ENCODE measurements at regions not wholly inside any gene's neighbourhood (a gene's known extent, or its start where the extent isn't known, plus 50 kb on each side); places are given as distances from the start of the nearest gene placed in this dataset.

DNA sequence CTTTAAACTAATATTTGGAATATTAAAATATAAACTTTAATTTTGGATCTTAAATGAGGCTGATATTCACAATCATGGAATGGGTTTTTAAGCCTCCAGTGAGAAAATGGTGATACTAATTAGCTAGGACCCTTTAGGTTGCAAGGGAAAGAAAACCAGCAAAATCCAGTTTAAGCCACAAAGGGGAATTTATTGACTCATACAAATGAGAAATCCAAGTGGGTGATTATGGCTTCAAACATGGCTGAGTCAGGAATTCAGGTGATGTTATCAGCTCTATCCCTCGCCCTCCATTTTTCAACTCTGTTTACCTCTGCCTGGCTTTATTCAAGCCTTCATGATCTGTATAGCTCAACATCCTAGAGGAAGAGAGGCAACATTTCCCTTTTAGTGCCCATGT lies 75.3 kb upstream of the DLX2 start:
- H3K9me3 ChIP-seq (ENCODE audit: insufficient read depth, low read depth, low read length) = no peaks in the 10 kb centered on the region
- H3K27ac ChIP-seq (ENCODE audit: low read length) = no peak overlapping the region
- H3K4me1 ChIP-seq (ENCODE audit: insufficient read depth, low read length) = peaks cover 22% of the 10 kb centered on the region
- H3K9ac ChIP-seq (ENCODE audit: low read depth, low read length) = no peak overlapping the region
- no peak overlapping the region for H3K4me3 ChIP-seq (ENCODE audit: low read length)
- no peaks in the 10 kb centered on the region for H3K36me3 ChIP-seq (ENCODE audit: insufficient read depth, low read depth, low read length)
- peaks cover 22% of the 10 kb centered on the region for H3K27me3 ChIP-seq (ENCODE audit: insufficient read depth, low read length)

DNA sequence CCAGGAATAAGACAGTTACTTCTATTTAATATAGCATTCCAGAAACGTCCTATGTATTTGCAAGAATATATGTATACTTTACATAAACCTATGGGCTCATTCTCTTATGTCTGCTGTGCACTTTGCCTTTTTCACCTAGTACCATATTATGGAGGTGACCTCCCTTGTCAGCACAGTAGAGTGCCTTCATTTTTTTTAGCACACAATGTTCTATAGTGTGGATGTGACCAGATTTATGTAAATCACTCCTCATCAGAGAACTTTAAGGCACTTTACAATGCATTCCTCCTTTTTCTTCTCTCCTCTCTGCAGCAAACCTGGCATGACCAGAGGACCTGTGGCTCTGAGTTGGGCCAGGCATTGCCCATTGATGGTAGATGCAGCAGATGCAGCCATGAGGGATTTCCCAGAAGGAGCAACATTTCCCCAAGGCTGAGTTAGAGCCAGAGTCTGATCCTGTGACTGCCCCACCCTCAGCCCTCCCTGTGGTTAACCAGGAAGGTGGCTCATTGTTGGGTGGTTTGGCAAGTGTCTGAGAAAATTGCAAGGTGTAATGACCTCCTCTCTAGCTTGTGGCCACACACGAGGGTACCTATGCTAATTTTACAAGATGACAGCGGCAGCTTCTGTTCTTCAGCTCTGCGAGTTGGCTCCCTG lies 76.5 kb upstream of the DLX2 start:
- H3K27ac ChIP-seq (ENCODE audit: low read length) = no peak overlapping the region
- no peak overlapping the region for H3K9ac ChIP-seq (ENCODE audit: low read depth, low read length)

DNA sequence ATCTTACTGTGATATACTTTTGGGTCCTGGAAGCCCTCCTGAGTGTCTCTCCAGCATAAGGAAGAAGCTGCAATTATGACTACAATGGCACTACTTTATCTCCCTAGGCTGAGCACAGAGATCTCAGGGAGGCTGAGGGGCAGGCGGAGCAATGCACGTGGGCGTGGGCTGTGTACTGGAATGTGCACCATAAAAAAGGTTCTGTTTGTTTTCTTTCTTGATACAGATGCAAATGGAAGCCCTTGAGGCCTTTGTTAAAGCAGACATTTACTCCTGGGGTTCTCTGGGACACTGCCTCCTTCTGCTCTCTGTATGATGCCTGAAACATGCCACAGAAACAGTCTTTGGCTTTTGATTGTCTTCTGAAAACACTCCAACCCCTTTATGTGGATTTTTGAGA lies 79.1 kb upstream of the DLX2 start:
- no peak overlapping the region for H3K27ac ChIP-seq (ENCODE audit: low read length)
- H3K36me3 ChIP-seq (ENCODE audit: insufficient read depth, low read depth, low read length) = no peaks in the 10 kb centered on the region
- peaks cover 10% of the 10 kb centered on the region; the same call in 1 of the 2 replicates for H3K9me3 ChIP-seq (ENCODE audit: insufficient read depth, low read depth, low read length)
- peak overlapping the region; percentile 51; the same call in 1 of the 2 replicates for H3K4me3 ChIP-seq (ENCODE audit: low read length)
- peaks cover 25% of the 10 kb centered on the region for H3K27me3 ChIP-seq (ENCODE audit: insufficient read depth, low read length)
- H3K4me1 ChIP-seq (ENCODE audit: insufficient read depth, low read length) = peaks cover 14% of the 10 kb centered on the region
- H3K9ac ChIP-seq (ENCODE audit: low read depth, low read length) = no peak overlapping the region

More for the DNA sequence above, 76.5 kb upstream of the DLX2 start:
- Histone ChIP-seq H3K27me3 (ENCODE audit: insufficient read depth, low read length) (peaks cover 25% of the 10 kb centered on the region), H3K9me3 (ENCODE audit: insufficient read depth, low read depth, low read length) (no peaks in the 10 kb centered on the region), H3K4me3 (ENCODE audit: low read length) (no peak overlapping the region), H3K4me1 (ENCODE audit: insufficient read depth, low read length) (peaks cover 14% of the 10 kb centered on the region), H3K36me3 (ENCODE audit: insufficient read depth, low read depth, low read length) (no peaks in the 10 kb centered on the region)

DNA sequence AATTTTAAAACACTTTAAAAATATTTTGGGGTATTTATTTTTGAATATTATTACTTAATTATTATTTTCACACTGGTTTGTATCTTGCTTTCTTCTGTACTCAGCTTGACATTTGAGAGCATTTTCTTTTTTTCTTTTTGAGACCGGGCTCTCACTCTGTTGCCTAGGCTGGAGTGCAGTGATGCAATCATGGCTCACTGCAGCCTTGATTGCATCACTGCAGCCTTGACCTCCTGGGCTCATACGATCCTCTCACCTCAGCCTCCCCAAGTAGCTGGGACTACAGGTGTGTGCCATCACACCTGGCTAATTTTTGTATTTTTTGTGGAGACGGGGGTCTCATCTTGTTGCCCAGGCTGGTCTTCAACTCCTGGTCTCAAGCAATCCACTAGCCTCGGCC lies 79.9 kb upstream of the DLX2 start:
- Histone ChIP-seq H3K4me1 (ENCODE audit: insufficient read depth, low read length) (peaks cover 14% of the 10 kb centered on the region), H3K36me3 (ENCODE audit: insufficient read depth, low read depth, low read length) (no peaks in the 10 kb centered on the region)

DNA sequence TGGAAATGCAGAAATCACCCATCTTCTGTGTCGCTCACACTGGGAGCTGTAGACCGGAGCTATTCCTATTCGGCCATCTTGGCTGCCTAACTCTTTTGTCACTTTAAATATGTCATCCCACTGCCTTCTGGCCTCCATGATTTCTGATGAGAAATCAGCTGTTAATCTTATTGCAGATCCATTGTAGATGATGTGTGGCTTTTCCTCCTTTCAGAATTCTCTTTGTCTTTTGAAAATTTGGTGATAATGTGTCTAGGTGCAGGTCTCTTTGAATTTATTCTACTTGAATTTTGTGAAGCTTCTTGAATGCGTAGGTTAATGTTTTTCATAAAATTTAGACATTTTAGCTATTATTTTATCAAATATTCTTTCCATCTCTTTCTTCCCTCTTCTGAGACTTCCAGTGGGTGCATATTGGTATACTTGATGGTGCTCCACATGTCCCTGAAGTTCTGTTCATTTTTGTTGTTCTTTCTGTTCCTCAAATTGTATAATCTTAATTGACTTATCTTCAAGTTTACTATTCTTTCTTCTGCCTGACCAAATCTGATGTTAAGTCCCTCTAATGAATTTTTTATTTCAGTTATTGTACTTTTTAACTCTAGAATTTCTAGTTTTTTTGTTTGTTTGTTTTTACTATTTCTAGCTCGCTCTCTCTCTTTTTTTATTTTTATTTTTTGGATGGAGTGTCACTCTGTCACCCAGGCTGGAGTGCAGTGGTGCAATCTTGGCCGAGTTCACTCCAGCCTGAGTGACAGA lies 90.8 kb upstream of the DLX2 start:
- Histone ChIP-seq H3K9ac (ENCODE audit: low read depth, low read length) (no peak overlapping the region), H3K9me3 (ENCODE audit: insufficient read depth, low read depth, low read length) (peaks cover 23% of the 10 kb centered on the region), H3K36me3 (ENCODE audit: insufficient read depth, low read depth, low read length) (no peaks in the 10 kb centered on the region), H3K27me3 (ENCODE audit: insufficient read depth, low read length) (no peaks in the 10 kb centered on the region), H3K27ac (ENCODE audit: low read length) (no peak overlapping the region), H3K4me1 (ENCODE audit: insufficient read depth, low read length) (no peaks in the 10 kb centered on the region), H3K4me3 (ENCODE audit: low read length) (no peak overlapping the region)

More for the DNA sequence above, 79.9 kb upstream of the DLX2 start:
- peaks cover 11% of the 10 kb centered on the region; the same call in 1 of the 2 replicates for H3K9me3 ChIP-seq (ENCODE audit: insufficient read depth, low read depth, low read length)
- H3K27ac ChIP-seq (ENCODE audit: low read length) = no peak overlapping the region
- no peak overlapping the region for H3K9ac ChIP-seq (ENCODE audit: low read depth, low read length)
- peaks cover 25% of the 10 kb centered on the region for H3K27me3 ChIP-seq (ENCODE audit: insufficient read depth, low read length)
- H3K4me3 ChIP-seq (ENCODE audit: low read length) = no peak overlapping the region

DNA sequence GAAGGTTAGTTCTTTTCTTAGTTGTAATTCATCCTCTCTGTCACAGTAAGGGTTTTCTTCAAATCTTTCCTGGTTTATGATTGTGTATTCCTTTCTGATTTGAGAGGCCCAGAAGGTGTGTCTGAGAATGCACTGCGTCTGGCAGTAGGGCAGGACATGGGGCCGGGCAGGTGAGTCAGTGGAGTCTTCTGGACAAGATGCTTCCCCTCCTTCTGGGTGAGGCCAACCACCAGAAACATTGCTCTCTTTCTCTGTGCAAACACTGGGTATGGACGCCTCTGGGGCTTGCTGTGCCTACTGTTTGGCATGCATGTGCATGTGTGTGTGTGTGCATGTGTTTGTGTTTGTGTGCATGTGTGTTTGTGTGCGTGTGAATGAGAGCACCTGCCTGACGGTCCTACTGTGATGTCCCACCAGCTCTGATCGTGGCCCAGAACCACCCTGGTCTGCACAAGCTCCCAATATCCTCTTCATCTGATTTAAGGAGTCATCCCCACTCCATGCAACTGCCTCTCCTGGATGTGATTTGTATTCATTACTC lies 93.2 kb upstream of the DLX2 start:
- Histone ChIP-seq H3K27ac (ENCODE audit: low read length) (no peak overlapping the region), H3K36me3 (ENCODE audit: insufficient read depth, low read depth, low read length) (no peaks in the 10 kb centered on the region), H3K4me1 (ENCODE audit: insufficient read depth, low read length) (no peaks in the 10 kb centered on the region), H3K9me3 (ENCODE audit: insufficient read depth, low read depth, low read length) (peaks cover 31% of the 10 kb centered on the region), H3K4me3 (ENCODE audit: low read length) (no peak overlapping the region), H3K27me3 (ENCODE audit: insufficient read depth, low read length) (no peaks in the 10 kb centered on the region), H3K9ac (ENCODE audit: low read depth, low read length) (no peak overlapping the region)

DNA sequence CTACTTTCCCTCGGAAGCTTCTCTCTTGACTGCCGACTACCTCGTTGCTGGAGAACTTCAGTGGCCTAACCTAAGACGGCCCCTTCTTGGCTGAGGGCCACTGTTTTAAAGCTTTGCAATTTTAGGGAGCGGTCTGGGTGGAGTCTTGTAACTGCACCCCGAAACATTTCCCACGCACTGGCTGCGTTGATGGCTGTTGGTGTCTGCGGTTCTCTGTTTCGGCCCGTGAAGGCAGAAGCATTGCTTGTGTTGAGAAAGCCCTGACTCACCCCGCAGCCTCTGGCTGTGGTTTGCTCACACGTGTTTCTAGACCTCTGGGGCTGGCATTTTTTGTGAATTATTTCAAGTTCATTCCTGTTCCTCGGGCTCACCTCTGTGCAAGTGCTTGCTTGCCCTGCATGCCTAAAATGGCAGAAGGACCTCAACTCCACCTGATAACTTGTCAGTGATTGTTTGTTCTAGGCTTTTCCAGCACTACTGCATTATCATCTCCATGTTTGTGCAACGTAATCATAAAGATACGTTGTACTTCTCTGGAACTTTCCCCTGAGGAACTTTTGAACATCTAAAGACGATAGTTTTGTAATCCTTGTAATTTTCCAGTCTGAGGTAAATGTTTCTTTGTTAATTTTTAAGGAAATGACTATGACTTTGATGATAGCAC lies 94.2 kb upstream of the DLX2 start:
- H3K9me3 ChIP-seq (ENCODE audit: insufficient read depth, low read depth, low read length) = peaks cover 31% of the 10 kb centered on the region
- no peak overlapping the region for H3K9ac ChIP-seq (ENCODE audit: low read depth, low read length)
- no peaks in the 10 kb centered on the region for H3K4me1 ChIP-seq (ENCODE audit: insufficient read depth, low read length)
- no peak overlapping the region for H3K27ac ChIP-seq (ENCODE audit: low read length)
- no peak overlapping the region for H3K4me3 ChIP-seq (ENCODE audit: low read length)
- no peaks in the 10 kb centered on the region for H3K27me3 ChIP-seq (ENCODE audit: insufficient read depth, low read length)
- no peaks in the 10 kb centered on the region for H3K36me3 ChIP-seq (ENCODE audit: insufficient read depth, low read depth, low read length)

DNA sequence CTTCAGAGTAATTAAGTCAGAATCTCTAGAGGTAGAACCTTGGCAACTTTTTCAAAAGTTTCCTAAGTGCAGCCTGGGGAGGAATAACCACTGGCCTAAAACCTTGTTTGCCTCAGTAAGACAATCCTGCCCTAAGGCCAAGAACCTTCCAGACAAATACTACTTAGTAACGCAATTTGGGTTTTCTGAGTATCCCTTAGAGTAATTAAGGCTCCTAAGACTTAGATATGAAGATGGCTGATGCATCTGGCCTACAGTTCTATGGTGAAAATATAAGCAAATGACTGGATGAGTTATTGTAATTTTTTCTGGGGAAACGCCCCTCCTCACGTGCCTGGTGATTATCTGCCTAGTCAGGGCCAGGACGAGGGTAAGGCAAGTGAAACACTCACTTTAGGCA lies 95.7 kb upstream of the DLX2 start:
- Histone ChIP-seq H3K27ac (ENCODE audit: low read length) (no peak overlapping the region), H3K9ac (ENCODE audit: low read depth, low read length) (no peak overlapping the region), H3K4me3 (ENCODE audit: low read length) (no peak overlapping the region), H3K27me3 (ENCODE audit: insufficient read depth, low read length) (no peaks in the 10 kb centered on the region), H3K9me3 (ENCODE audit: insufficient read depth, low read depth, low read length) (peaks cover 28% of the 10 kb centered on the region), H3K4me1 (ENCODE audit: insufficient read depth, low read length) (no peaks in the 10 kb centered on the region), H3K36me3 (ENCODE audit: insufficient read depth, low read depth, low read length) (no peaks in the 10 kb centered on the region)

DNA sequence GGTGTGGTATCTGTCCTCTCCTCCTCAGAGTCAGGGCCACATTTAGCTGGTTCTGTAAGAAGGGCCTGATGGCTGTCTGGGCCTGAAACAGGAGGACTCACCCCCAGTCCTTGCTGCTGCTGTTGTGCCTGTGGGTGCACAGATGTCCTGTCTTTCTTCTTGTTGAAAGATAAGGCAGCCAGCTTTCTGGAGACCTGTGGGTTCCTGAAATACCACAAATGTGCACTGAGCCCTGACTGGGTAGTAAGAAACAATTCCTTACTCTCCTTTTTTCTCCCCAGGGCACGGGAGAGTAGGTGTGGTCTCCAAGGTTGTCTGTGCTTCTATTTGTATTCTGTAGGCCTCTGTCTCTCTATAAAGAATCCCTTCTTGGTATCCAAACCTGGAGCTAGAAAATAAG lies 96.2 kb upstream of the DLX2 start:
- no peak overlapping the region for H3K9ac ChIP-seq (ENCODE audit: low read depth, low read length)
- no peaks in the 10 kb centered on the region for H3K4me1 ChIP-seq (ENCODE audit: insufficient read depth, low read length)
- no peak overlapping the region for H3K27ac ChIP-seq (ENCODE audit: low read length)
- no peaks in the 10 kb centered on the region for H3K27me3 ChIP-seq (ENCODE audit: insufficient read depth, low read length)
- H3K36me3 ChIP-seq (ENCODE audit: insufficient read depth, low read depth, low read length) = no peaks in the 10 kb centered on the region
- H3K4me3 ChIP-seq (ENCODE audit: low read length) = no peak overlapping the region
- peaks cover 22% of the 10 kb centered on the region for H3K9me3 ChIP-seq (ENCODE audit: insufficient read depth, low read depth, low read length)

DNA sequence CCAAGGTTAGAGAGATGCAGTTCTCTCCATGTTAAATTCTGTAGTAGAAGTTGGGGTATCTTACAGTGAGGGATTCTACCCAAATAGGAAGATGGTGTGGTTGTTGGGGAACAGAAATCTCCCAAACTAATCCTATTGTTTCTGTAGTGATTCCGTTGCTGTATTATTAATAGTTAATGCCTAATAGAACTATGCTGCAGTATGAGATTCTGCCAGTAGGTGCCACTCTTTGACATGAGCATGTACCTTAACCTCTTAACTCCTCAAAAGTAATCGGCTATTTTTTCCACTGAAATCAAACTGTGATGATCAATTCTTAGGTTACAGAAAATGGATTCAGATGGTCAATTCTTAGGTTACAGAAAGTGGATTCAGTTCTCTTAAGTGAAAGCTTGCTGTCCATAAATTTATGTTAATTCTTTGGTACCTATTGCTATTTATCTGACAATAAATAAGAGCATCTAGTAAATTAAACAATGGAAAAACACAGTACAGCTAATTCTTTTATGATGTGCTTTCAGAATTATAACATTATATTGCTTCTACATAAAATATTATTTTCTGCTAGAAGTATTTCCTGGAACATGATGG lies 97.9 kb upstream of the DLX2 start:
- no peak overlapping the region for H3K27ac ChIP-seq (ENCODE audit: low read length)
- H3K36me3 ChIP-seq (ENCODE audit: insufficient read depth, low read depth, low read length) = no peaks in the 10 kb centered on the region
- no peak overlapping the region for H3K9ac ChIP-seq (ENCODE audit: low read depth, low read length)
- H3K4me3 ChIP-seq (ENCODE audit: low read length) = no peak overlapping the region
- H3K9me3 ChIP-seq (ENCODE audit: insufficient read depth, low read depth, low read length) = peaks cover 11% of the 10 kb centered on the region; the same call in 1 of the 2 replicates
- H3K27me3 ChIP-seq (ENCODE audit: insufficient read depth, low read length) = no peaks in the 10 kb centered on the region
- H3K4me1 ChIP-seq (ENCODE audit: insufficient read depth, low read length) = peaks cover 3% of the 10 kb centered on the region; the same call in 1 of the 2 replicates

DNA sequence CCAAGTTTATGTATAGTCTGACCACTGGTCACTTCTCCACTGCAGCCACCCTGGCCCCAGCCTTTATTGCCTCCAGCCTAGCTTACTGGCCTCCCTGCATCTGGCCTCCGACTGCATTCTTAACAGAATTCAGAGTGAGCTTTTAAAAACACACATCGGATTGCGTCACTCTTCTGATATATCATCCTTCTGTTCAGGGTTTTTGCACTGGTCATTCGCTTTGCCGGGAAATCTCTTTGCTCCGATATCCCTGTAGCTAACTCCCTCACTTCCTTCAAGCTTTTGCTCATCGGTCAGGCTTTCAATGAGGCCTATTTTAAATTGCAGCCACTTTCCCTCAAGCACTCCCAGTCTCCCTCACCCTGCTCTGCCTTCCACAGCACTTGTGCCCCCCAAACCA lies 101.6 kb upstream of the DLX2 start:
- H3K36me3 ChIP-seq (ENCODE audit: insufficient read depth, low read depth, low read length) = no peaks in the 10 kb centered on the region
- H3K4me3 ChIP-seq (ENCODE audit: low read length) = no peak overlapping the region
- no peak overlapping the region for H3K9ac ChIP-seq (ENCODE audit: low read depth, low read length)
- no peak overlapping the region for H3K27ac ChIP-seq (ENCODE audit: low read length)
- peaks cover 8% of the 10 kb centered on the region; the same call in 1 of the 2 replicates for H3K9me3 ChIP-seq (ENCODE audit: insufficient read depth, low read depth, low read length)
- H3K27me3 ChIP-seq (ENCODE audit: insufficient read depth, low read length) = no peaks in the 10 kb centered on the region
- H3K4me1 ChIP-seq (ENCODE audit: insufficient read depth, low read length) = peaks cover 3% of the 10 kb centered on the region; the same call in 1 of the 2 replicates
